B cell (primary cell): ENCODE measurements at regions not wholly inside any gene's neighbourhood (a gene's known extent, or its start where the extent isn't known, plus 50 kb on each side); places are given as distances from the start of the nearest gene placed in this dataset.

ENCODE experiments used
- ATAC-seq: fragments of 200-7000 bp; cut with Tn5 transposase; one replicate; pipeline ENCODE4 v1.10.0; 2021; ENCODE audit warnings: low read depth, mild to moderate bottlenecking, moderate number of reproducible peaks, moderate library complexity
- CTCF ChIA-PET: fragments of 350-600 bp; sonication (Branson Sonifier 250); formaldehyde crosslinking; loops from one replicate; lab custom pipeline; 2021; ENCODE audit warnings: antibody characterized with exemption, inconsistent platforms; lab: Charles Lee
- POLR2A ChIA-PET: fragments of 350-600 bp; sonication (Branson Sonifier 250); formaldehyde crosslinking; loops from one replicate; lab custom pipeline; 2021; ENCODE audit warnings: antibody characterized with exemption; lab: Charles Lee
- DNase-seq: peaks from one replicate; pipeline ENCODE4 v3.0.0; 2013
- H2AFZ ChIP-seq: 2 replicates; pipeline ENCODE4 v1.6.1; 2012; ENCODE audit warnings: mild to moderate bottlenecking, low read depth, low read length; ENCODE audit not compliant: insufficient read depth, poor library complexity, severe bottlenecking
- H3K27ac ChIP-seq, 2 donors: 1 replicate in 1 of 2; 2 replicates in 1 of 2; pipeline ENCODE4 v1.5.1; 2012 to 2013; ENCODE audit warnings: low read length in 2 of 2, mild to moderate bottlenecking in 2 of 2, moderate library complexity in 1 of 2
- H3K27me3 ChIP-seq, 4 experiments: fragments of 200-600 bp in 1 of 4; sonication (generic) in 1 of 4; replicated peaks in 1 of 4; 1 replicate in 2 of 4; 2 replicates in 2 of 4; pipeline versions ENCODE4 v1.6.1 to v1.7.0; 2013 to 2016; ENCODE audit warnings: low read length in 3 of 4, mild to moderate bottlenecking in 2 of 4, mixed read lengths in 1 of 4, moderate library complexity in 1 of 4; ENCODE audit not compliant: insufficient read depth in 4 of 4, control insufficient read depth in 3 of 4; ENCODE audit errors: control extremely low read depth in 1 of 4
- H3K36me3 ChIP-seq, 2 experiments: replicated peaks in 1 of 2; 1 replicate in 1 of 2; 2 replicates in 1 of 2; pipeline versions ENCODE4 v1.6.1 to v1.7.1; 2013; ENCODE audit warnings: low read length in 1 of 2; ENCODE audit not compliant: insufficient read depth in 2 of 2, control insufficient read depth in 1 of 2; ENCODE audit errors: control extremely low read depth in 1 of 2, extremely low read depth in 1 of 2
- H3K4me1 ChIP-seq, 2 donors: fragments of 200-600 bp in 1 of 2; sonication (generic) in 1 of 2; 1 replicate in 1 of 2; 2 replicates in 1 of 2; pipeline versions ENCODE4 v1.5.1 to v1.6.1; 2013 to 2017; ENCODE audit warnings: low read length in 2 of 2; ENCODE audit not compliant: control insufficient read depth in 2 of 2, insufficient read depth in 2 of 2
- H3K4me2 ChIP-seq: replicated peaks from 2 replicates; pipeline ENCODE3; 2012; ENCODE audit warnings: mild to moderate bottlenecking, low read depth, low read length; ENCODE audit not compliant: poor library complexity, severe bottlenecking
- H3K4me3 ChIP-seq, 5 experiments: fragments of 200-600 bp in 1 of 5; sonication (generic) in 1 of 5; 1 replicate in 3 of 5; 2 replicates in 2 of 5; pipeline versions ENCODE4 v1.5.1 to v1.7.0; 2011 to 2016; ENCODE audit warnings: low read length in 4 of 5, mild to moderate bottlenecking in 4 of 5, low read depth in 2 of 5, control low read depth in 1 of 5, moderate library complexity in 1 of 5; ENCODE audit not compliant: insufficient read depth in 1 of 5; ENCODE audit errors: control extremely low read depth in 1 of 5, extremely low read depth in 1 of 5
- H3K79me2 ChIP-seq: fragments of 200-600 bp; sonication (generic); one replicate; pipeline ENCODE4 v1.6.0; 2016; ENCODE audit warnings: low read length; ENCODE audit not compliant: control insufficient read depth, insufficient read depth
- H3K9ac ChIP-seq: fragments of 200-600 bp; sonication (generic); 2 replicates; pipeline ENCODE4 v1.6.1; 2017; ENCODE audit warnings: mild to moderate bottlenecking, low read length, moderate library complexity
- H3K9me3 ChIP-seq, 3 donors: one replicate each; pipeline versions ENCODE4 v1.6.1 to v1.7.1; 2013; ENCODE audit warnings: low read length in 2 of 3; ENCODE audit not compliant: control insufficient read depth in 2 of 3, insufficient read depth in 1 of 3; ENCODE audit errors: control extremely low read depth in 1 of 3
- H4K20me1 ChIP-seq: 2 replicates; pipeline ENCODE4 v1.6.0; 2012; ENCODE audit warnings: mild to moderate bottlenecking, low read length; ENCODE audit not compliant: insufficient read depth, control insufficient read depth, poor library complexity, severe bottlenecking
- H3K27ac Mint-ChIP-seq: one replicate; pipeline ENCODE4 v1.8.0; 2021; ENCODE audit warnings: mixed read lengths
- H3K27me3 Mint-ChIP-seq: one replicate; pipeline ENCODE4 v1.8.0; 2021; ENCODE audit warnings: mixed read lengths
- H3K4me1 Mint-ChIP-seq: one replicate; pipeline ENCODE4 v1.8.0; 2021; ENCODE audit warnings: mixed read lengths
- H3K4me3 Mint-ChIP-seq: one replicate; pipeline ENCODE4 v1.8.0; 2021; ENCODE audit warnings: mixed read lengths
- H3K9me3 Mint-ChIP-seq: one replicate; pipeline ENCODE4 v1.8.0; 2022; ENCODE audit warnings: mixed read lengths; ENCODE audit not compliant: insufficient read depth
- EZH2 ChIP-seq: IDR thresholded peaks from 2 replicates; pipeline ENCODE4 v1.6.1; 2012; ENCODE audit warnings: borderline replicate concordance, low read depth, mild to moderate bottlenecking, moderate library complexity, low read length; ENCODE audit not compliant: insufficient read depth, poor library complexity, severe bottlenecking
- WGBS: methylation state at CpG from one replicate; pipeline ENCODE4 v1.1.5; 2013; ENCODE audit warnings: missing lambda C conversion rate; ENCODE audit not compliant: insufficient coverage; 5-methylcytosine and 5-hydroxymethylcytosine counted together
- intact Hi-C: fragments of 100-400 bp; cut with micrococcal nuclease; formaldehyde crosslinking; loops from one replicate; pipeline ENCODE4 v1.10.0; 2022
- TF ChIP-seq, protein P1 (sequence below): fragments of 200-600 bp; IDR thresholded peaks from one replicate; pipeline ENCODE4 v1.8.0; 2022; ENCODE audit warnings: antibody characterized with exemption, mild to moderate bottlenecking

DNA sequence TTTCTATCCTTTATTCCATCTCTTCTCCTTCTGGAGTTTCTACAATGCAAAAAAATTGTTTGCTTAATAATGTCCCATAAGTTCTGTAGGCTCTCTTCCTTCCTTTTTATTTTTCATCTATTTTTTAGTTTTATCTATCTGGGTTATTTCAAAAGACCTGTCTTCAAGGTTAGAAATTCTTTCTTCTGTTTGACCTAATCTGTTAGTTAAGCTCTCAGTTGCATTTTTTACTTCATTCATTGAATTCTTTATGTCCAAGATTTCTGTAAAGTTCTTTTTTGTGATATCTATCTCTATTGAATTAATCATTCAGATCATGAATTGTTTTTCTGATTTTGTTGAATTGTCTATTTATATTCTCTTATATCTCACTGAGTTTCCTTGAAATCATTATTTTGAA lies 145.9 kb upstream of the TLE4 start:
- no peak for ATAC-seq
- Histone ChIP-seq H4K20me1 (no peaks in the 10 kb centered on the region), H3K4me2 (no peak overlapping the region)

DNA sequence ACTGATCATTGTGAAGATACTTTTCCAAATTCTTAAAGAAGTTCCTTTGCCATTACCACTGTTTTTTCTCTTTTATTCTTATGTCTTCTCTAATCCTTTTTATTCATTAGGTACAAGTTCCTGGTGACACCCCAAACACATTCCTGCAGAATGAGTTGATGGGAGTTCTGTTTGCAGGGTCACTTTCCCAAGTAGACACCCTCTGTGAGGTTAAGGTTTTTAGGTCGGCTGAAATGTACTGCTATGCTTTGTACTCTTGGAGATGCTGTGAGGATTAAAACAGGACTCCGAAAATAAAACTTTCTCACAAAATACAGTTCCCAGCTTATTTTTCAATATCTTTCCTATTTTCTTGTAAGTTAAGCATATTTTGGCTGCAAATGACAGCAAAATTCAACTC lies 143.3 kb upstream of the TLE4 start:
- no CpG with 5 or more reads among the region's 2 CpGs for WGBS
- Histone ChIP-seq H3K9ac (no peak overlapping the region), H3K4me3 (no peak overlapping the region), H3K4me2 (no peak overlapping the region), H3K36me3 (no peaks in the 10 kb centered on the region), H4K20me1 (no peaks in the 10 kb centered on the region), H3K79me2 (no peaks in the 10 kb centered on the region), H3K9me3 (peaks cover 0 to 21% (median 12%) of the 10 kb centered on the region in 3 donors), H3K27me3 (no peaks in the 10 kb centered on the region), H3K27ac (no peak overlapping the region), H3K4me1 (no peaks in the 10 kb centered on the region), H2AFZ (no peak overlapping the region)
- ATAC-seq (no peak), DNase-seq (no peak)
- Mint-ChIP-seq H3K4me1 (no peaks in the 10 kb centered on the region), H3K27me3 (peaks cover 15% of the 10 kb centered on the region), H3K4me3 (no peak overlapping the region), H3K27ac (no peak overlapping the region), H3K9me3 (peaks cover 10% of the 10 kb centered on the region)
- no peak for TF ChIP-seq EZH2
- TF ChIP-seq, protein P1, sequence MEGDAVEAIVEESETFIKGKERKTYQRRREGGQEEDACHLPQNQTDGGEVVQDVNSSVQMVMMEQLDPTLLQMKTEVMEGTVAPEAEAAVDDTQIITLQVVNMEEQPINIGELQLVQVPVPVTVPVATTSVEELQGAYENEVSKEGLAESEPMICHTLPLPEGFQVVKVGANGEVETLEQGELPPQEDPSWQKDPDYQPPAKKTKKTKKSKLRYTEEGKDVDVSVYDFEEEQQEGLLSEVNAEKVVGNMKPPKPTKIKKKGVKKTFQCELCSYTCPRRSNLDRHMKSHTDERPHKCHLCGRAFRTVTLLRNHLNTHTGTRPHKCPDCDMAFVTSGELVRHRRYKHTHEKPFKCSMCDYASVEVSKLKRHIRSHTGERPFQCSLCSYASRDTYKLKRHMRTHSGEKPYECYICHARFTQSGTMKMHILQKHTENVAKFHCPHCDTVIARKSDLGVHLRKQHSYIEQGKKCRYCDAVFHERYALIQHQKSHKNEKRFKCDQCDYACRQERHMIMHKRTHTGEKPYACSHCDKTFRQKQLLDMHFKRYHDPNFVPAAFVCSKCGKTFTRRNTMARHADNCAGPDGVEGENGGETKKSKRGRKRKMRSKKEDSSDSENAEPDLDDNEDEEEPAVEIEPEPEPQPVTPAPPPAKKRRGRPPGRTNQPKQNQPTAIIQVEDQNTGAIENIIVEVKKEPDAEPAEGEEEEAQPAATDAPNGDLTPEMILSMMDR, result no peak
- ChIA-PET POLR2A (no interaction called here), CTCF (no interaction called here)
- intact Hi-C loops, result no loop called here

More for the DNA sequence above, 145.9 kb upstream of the TLE4 start:
- no peak overlapping the region for H3K27ac ChIP-seq
- TF ChIP-seq, protein P1, result no peak
- no peak for TF ChIP-seq EZH2
- no peak for DNase-seq
- H3K36me3 ChIP-seq, result no peaks in the 10 kb centered on the region
- H3K79me2 ChIP-seq, result no peaks in the 10 kb centered on the region
- no peak overlapping the region for H3K9ac ChIP-seq
- ChIA-PET CTCF (no interaction called here), POLR2A (no interaction called here)
- H3K27me3 Mint-ChIP-seq, result peaks cover 11% of the 10 kb centered on the region
- no peak overlapping the region for H3K4me3 Mint-ChIP-seq
- no peaks in the 10 kb centered on the region for H3K4me1 ChIP-seq
- peaks cover 10% of the 10 kb centered on the region for H3K9me3 Mint-ChIP-seq
- H3K27ac Mint-ChIP-seq, result no peak overlapping the region
- peaks cover 0 to 21% (median 12%) of the 10 kb centered on the region in 3 donors for H3K9me3 ChIP-seq
- H3K4me3 ChIP-seq, result no peak overlapping the region
- intact Hi-C loops, result no loop called here
- no peak overlapping the region for H2AFZ ChIP-seq
- H3K4me1 Mint-ChIP-seq, result no peaks in the 10 kb centered on the region
- no peaks in the 10 kb centered on the region for H3K27me3 ChIP-seq
